GM10266 (cell line): ENCODE measurements at regions not wholly inside any gene's neighbourhood (a gene's known extent, or its start where the extent isn't known, plus 50 kb on each side); places are given as distances from the start of the nearest gene placed in this dataset.
"Not testable (repeated sequence)": the region's sequence is repeated elsewhere in the genome, so short reads cannot be mapped to it uniquely, and the experiment has no call there.

Experiments used
- DNase-seq: peaks from one replicate; pipeline ENCODE4 v3.0.0; 2012; ENCODE audit errors: extremely low spot score
- CTCF ChIP-seq: IDR thresholded peaks from 2 replicates; pipeline ENCODE4 v1.5.1; 2012; ENCODE audit warnings: mild to moderate bottlenecking, low read depth; ENCODE audit not compliant: control insufficient read depth, insufficient read depth; ENCODE audit errors: missing control alignments

- TF ChIP-seq CTCF = no peak
Measured at GRCh38 chr14:106060276-106060975, 534.0 kb downstream of the TMEM121 start.

DNA sequence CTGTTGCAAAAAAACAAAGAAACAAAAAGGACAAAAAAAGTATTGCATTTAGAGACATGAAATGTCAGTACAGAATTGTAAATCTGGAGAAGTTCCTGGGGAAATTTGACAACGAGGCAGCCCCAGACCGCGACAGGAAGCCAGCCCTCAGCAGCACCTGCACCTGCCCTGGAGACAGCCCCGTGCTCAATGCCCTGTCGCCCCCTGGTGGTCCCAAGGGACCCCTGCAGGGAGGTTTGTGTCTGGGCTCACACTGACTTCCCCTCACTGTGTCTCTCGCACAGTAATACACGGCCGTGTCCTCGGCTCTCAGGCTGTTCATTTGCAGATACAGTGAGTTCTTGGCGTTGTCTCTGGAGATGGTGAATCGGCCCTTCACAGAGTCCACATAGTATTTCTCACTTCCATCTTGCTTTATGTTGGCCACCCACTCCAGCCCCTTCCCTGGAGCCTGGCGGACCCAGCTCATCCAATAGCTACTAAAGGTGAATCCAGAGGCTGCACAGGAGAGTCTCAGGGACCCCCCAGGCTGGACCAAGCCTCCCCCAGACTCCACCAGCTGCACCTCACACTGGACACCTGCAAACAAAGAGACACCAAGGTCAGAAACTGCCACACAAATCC lies 535.6 kb downstream of the TMEM121 start:
- DNase-seq = peak; percentile 10
- TF ChIP-seq CTCF = peak; percentile 24

More at GRCh38 chr14:106060276-106060975, 534.0 kb downstream of the TMEM121 start:
- DNase-seq = no peak

- no peak for TF ChIP-seq CTCF
- no peak for DNase-seq
Measured at GRCh38 chr14:106062502-106063272, 536.3 kb downstream of the TMEM121 start.

DNA sequence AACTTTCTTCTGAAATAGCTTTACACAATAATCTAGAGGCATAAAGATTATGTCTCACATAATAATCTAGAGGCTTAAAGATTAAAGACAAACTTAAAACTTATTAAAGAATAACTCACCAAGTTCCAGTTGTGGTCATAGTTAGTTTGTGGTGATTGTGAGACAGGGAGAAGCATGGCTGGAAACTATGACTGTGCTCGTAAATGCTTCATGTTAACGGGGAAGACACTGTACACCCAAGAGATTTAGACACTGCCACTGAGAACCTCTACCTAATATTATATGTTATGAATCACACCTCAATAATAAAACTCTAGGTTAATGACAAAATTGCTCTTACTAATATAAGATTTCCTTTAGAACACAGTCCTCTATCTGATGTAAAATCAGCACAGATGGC lies 541.6 kb downstream of the TMEM121 start:
- no peak for DNase-seq
- TF ChIP-seq CTCF = no peak

- no peak for TF ChIP-seq CTCF
- DNase-seq = no peak
Measured at GRCh38 chr14:106069804-106070625, 543.6 kb downstream of the TMEM121 start.

DNA sequence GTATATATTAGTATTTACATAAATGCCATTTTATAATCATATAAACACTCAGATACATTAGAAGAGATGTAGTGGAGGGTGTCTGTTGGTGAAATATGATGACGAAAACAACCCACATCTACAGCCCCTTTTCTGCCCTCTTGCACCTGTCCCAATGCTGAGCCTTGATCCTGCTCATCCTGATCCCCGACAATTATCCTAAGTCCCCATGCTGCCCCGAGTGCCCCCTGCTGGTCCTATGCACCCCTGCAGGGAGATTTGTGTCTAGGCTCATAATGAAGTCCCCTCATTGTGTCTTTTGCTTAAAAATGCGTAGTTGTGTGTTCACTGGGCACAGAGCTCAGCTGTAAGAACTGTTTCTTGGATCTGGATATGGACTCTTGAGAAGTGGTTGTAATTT lies 554.5 kb downstream of the TMEM121 start:
- no peak for TF ChIP-seq CTCF
- no peak for DNase-seq

DNA sequence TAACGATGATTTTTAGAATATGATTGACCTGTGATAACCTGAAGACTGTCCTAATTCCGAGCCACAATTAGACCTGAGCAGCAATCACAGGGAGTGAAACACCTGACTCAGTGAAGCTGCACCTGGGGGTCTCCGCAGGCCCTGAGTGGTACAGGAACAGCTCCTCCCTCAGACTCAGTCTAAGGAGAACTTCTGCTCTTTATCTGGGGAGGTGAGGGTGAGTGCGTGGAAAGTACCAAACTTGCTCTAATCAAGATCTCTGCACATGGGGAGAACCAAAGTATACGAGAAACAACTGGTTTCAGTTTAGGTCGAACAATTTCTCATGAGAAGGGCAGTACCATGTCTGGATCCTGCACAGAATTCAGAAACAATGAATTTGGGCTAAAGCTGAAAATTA lies 555.3 kb downstream of the TMEM121 start:
- not testable (repeated sequence) for DNase-seq
